Osteocyte (in vitro differentiated cells): ENCODE measurements at regions not wholly inside any gene's neighbourhood (a gene's known extent, or its start where the extent isn't known, plus 50 kb on each side); places are given as distances from the start of the nearest gene placed in this dataset.
"Not testable (repeated sequence)": the region's sequence is repeated elsewhere in the genome, so short reads cannot be mapped to it uniquely, and the experiment has no call there.

Experiments
- DNase-seq: peaks from one replicate; pipeline ENCODE4 v3.0.0; 2021; ENCODE audit warnings: mixed read lengths; ENCODE audit not compliant: unreplicated experiment; ENCODE audit errors: extremely low spot score
- H3K27ac Mint-ChIP-seq: one replicate; pipeline ENCODE4 v1.8.0; 2021; ENCODE audit warnings: mild to moderate bottlenecking, mixed read lengths; ENCODE audit not compliant: unreplicated experiment
- H3K27me3 Mint-ChIP-seq: one replicate; pipeline ENCODE4 v1.8.0; 2021; ENCODE audit warnings: mixed read lengths; ENCODE audit not compliant: unreplicated experiment
- H3K36me3 Mint-ChIP-seq: one replicate; pipeline ENCODE4 v1.8.0; 2021; ENCODE audit warnings: mixed read lengths; ENCODE audit not compliant: unreplicated experiment
- H3K4me1 Mint-ChIP-seq: one replicate; pipeline ENCODE4 v1.8.0; 2021; ENCODE audit warnings: mixed read lengths; ENCODE audit not compliant: unreplicated experiment
- H3K4me3 Mint-ChIP-seq: one replicate; pipeline ENCODE4 v1.8.0; 2021; ENCODE audit warnings: mild to moderate bottlenecking, moderate library complexity, mixed read lengths; ENCODE audit not compliant: unreplicated experiment
- H3K9me3 Mint-ChIP-seq: one replicate; pipeline ENCODE4 v1.8.0; 2021; ENCODE audit warnings: mixed read lengths; ENCODE audit not compliant: unreplicated experiment
- TF ChIP-seq, protein P1 (sequence below): fragments of 200-600 bp; sonication (generic); IDR thresholded peaks from 2 replicates; pipeline ENCODE4 v1.5.0; 2021; ENCODE audit warnings: antibody characterized with exemption, mild to moderate bottlenecking, moderate library complexity

GRCh38 chr5:174559141-174559540, 165.2 kb upstream of the MSX2 start:
- Mint-ChIP-seq H3K4me1 (peaks cover 50% of the 10 kb centered on the region), H3K27ac (peak overlapping the region; percentile 78), H3K36me3 (peaks cover 4% of the 10 kb centered on the region), H3K4me3 (no peak overlapping the region), H3K27me3 (no peaks in the 10 kb centered on the region), H3K9me3 (peaks cover 8% of the 10 kb centered on the region)
- DNase-seq = no peak
- TF ChIP-seq, protein P1, sequence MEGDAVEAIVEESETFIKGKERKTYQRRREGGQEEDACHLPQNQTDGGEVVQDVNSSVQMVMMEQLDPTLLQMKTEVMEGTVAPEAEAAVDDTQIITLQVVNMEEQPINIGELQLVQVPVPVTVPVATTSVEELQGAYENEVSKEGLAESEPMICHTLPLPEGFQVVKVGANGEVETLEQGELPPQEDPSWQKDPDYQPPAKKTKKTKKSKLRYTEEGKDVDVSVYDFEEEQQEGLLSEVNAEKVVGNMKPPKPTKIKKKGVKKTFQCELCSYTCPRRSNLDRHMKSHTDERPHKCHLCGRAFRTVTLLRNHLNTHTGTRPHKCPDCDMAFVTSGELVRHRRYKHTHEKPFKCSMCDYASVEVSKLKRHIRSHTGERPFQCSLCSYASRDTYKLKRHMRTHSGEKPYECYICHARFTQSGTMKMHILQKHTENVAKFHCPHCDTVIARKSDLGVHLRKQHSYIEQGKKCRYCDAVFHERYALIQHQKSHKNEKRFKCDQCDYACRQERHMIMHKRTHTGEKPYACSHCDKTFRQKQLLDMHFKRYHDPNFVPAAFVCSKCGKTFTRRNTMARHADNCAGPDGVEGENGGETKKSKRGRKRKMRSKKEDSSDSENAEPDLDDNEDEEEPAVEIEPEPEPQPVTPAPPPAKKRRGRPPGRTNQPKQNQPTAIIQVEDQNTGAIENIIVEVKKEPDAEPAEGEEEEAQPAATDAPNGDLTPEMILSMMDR = no peak

DNA sequence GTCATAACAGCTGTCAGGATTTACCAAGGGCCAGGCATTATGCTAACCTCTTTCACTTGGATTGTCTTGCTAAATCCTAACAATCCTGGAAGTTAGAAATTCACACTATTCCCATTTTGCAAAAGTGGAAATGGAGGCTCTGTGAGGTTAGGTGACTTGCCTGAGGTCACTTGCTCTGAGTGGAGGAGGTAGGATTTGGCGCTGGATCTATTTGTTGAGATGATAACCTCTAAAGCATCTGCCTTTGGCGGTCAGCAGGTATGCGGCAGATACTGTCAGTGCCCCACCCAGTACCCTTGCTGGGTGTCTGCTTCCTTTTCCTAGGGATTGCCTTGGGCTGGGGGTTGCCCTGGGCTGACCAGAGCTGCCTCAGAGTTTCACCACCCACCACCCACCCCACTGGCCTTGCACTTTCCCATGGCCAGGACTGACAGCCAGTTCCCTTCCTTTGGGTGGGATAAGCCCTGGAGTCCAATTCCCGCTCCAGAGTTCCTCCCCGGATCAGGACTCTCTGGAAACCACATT, 164.8 kb upstream of the MSX2 start:
- H3K4me3 Mint-ChIP-seq = no peak overlapping the region
- H3K27me3 Mint-ChIP-seq = no peaks in the 10 kb centered on the region
- peak overlapping the region; percentile 78 for H3K27ac Mint-ChIP-seq
- peaks cover 4% of the 10 kb centered on the region for H3K36me3 Mint-ChIP-seq
- H3K4me1 Mint-ChIP-seq = peaks cover 54% of the 10 kb centered on the region
- TF ChIP-seq, protein P1 = no peak
- peaks cover 8% of the 10 kb centered on the region for H3K9me3 Mint-ChIP-seq
- no peak for DNase-seq

DNA sequence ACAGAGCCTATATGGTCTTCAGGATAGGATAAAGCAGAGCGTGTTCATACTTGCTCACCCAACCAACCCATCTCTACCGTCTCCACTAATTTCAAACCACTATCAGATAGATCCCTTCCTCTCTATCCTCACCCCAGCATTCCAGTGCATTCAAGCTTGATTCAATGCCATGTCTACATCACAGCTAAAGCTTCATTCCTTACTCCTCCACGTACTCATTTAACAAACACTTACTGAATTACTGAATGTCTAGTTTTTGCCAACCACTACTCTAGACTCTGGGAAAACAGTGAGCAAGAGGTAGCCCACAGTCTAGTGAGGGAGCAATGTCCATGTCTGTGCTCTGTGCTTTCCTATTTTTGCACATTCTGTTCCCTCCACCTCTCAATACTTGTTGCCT, 163.5 kb upstream of the MSX2 start:
- Mint-ChIP-seq H3K27ac (peak overlapping the region; percentile 16), H3K4me1 (peaks cover 54% of the 10 kb centered on the region), H3K4me3 (no peak overlapping the region), H3K9me3 (peaks cover 8% of the 10 kb centered on the region), H3K27me3 (no peaks in the 10 kb centered on the region), H3K36me3 (peaks cover 4% of the 10 kb centered on the region)
- TF ChIP-seq, protein P1 = no peak
- no peak for DNase-seq

DNA sequence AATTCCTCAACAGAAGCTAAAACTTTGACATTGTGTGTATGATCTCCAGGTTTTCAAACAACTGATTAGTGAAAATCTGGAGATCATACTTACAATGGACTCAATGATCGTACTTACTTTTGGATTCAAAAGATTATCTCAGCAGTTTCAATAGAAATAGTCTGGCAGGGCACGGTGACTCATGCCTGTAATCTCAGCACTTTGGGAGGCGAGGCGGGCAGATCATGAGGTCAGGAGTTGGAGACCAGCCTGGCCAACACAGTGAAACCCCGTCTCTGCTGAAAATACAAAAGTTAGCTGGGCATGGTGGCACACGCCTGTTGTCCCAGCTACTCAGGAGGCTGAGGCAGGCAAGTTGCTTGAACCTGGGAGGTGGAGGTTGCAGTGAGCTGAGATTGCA, 161.3 kb upstream of the MSX2 start:
- not testable (repeated sequence) for H3K4me3 Mint-ChIP-seq, H3K27ac Mint-ChIP-seq, H3K27me3 Mint-ChIP-seq, DNase-seq, H3K36me3 Mint-ChIP-seq, H3K9me3 Mint-ChIP-seq
- H3K4me1 Mint-ChIP-seq = peaks cover 44% of the 10 kb centered on the region

DNA sequence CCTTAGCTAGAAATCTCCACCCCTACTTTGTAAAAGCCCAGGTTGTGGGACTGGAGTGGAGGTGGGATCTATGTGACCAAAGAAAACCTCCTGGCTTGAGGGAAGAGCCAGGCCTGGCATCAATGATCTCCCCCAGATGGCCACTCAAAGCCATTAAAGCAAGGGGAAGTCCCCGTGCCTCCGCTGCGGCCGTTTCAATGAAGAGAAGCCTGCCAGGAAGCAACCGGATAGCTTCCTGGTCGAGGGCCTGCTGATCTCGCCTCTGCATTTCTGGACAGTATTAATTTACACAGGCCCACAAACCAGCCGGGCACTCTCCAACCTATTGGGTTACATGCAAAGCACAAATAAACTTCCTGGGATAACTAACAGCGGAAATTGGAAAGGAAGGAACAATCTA, 160.5 kb upstream of the MSX2 start:
- Mint-ChIP-seq H3K27me3 (no peaks in the 10 kb centered on the region), H3K4me3 (no peak overlapping the region), H3K27ac (peak overlapping the region; percentile 47), H3K9me3 (peaks cover 8% of the 10 kb centered on the region), H3K36me3 (peaks cover 4% of the 10 kb centered on the region), H3K4me1 (peaks cover 46% of the 10 kb centered on the region)
- no peak for DNase-seq
- TF ChIP-seq, protein P1 = no peak
